ENCODE measurements at regions not wholly inside any gene's neighbourhood (a gene's known extent, or its start where the extent isn't known, plus 50 kb on each side); places are given as distances from the start of the nearest gene placed in this dataset.

- CTCF ChIA-PET: no interaction called here
- BruUV-seq (replicated peaks): no TSS peak
Measured at GRCh38 chr10:10853954-10854353, 163.7 kb upstream of the CELF2 start.

More at GRCh38 chr10:10853954-10854353, 163.7 kb upstream of the CELF2 start:
- ATAC-seq (no peak), DNase-seq (ENCODE audit: low read depth, low spot score) (no peak)
- Histone ChIP-seq H3K36me3 (ENCODE audit: control insufficient read depth in 1 of 2, insufficient read depth in 2 of 2, low read length in 2 of 2) (no peaks in the 10 kb centered on the region), H3K4me1 (ENCODE audit: control insufficient read depth in 1 of 2, insufficient read depth in 2 of 2, low read length in 2 of 2) (no peaks in the 10 kb centered on the region), H3K79me2 (ENCODE audit: insufficient read depth, low read length) (no peaks in the 10 kb centered on the region), H4K20me1 (ENCODE audit: insufficient read depth) (no peaks in the 10 kb centered on the region), H3K9me2 (ENCODE audit: insufficient read depth) (no peaks in the 10 kb centered on the region), H3K27me3 (ENCODE audit: insufficient read depth, low read length) (no peaks in the 10 kb centered on the region), H3K4me3 (replicated peaks in 1 of 2; ENCODE audit: low read depth in 1 of 2, low read length in 2 of 2) (no peak overlapping the region), H3K27ac (ENCODE audit: low read depth, low read length) (no peak overlapping the region), H2AFZ (ENCODE audit: low read depth, low read length, poor library complexity, severe bottlenecking) (no peak overlapping the region), H3K4me2 (ENCODE audit: low read length) (no peak overlapping the region), H3K9me3 (ENCODE audit: control insufficient read depth in 1 of 2, insufficient read depth in 1 of 2, low read depth in 1 of 2, low read length in 2 of 2) (peaks cover 14% of the 10 kb centered on the region in 2 experiments; a peak in 2 of 4 replicates), H3K9ac (ENCODE audit: low read length) (no peak overlapping the region)
- POLR2A ChIA-PET: no interaction called here
- RAD21 ChIA-PET (ENCODE audit: low non-redundant PET in 1 of 2, low total read pairs in 2 of 2, uncharacterized antibody in 2 of 2, unreplicated experiment in 2 of 2): no interaction called here
- TF ChIP-seq REST (IDR thresholded peaks at IDR 0.05; ENCODE audit: low read depth) (no peak), ATF3 (IDR thresholded peaks at IDR 0.05) (no peak), ELF1 (IDR thresholded peaks at IDR 0.05; ENCODE audit: borderline replicate concordance, low read depth) (no peak), EZH2 (IDR thresholded peaks at IDR 0.05) (no peak), POLR2AphosphoS5 (IDR thresholded peaks at IDR 0.05; ENCODE audit: low read depth, low read length) (no peak), YY1 (IDR thresholded peaks at IDR 0.05; ENCODE audit: extremely low read depth, insufficient replicate concordance, low read depth, low read length) (no peak), ZNF274 (IDR thresholded peaks at IDR 0.05; ENCODE audit: low read depth, low read length) (no peak), RAD21 (IDR thresholded peaks at IDR 0.05; ENCODE audit: low read depth) (no peak), TCF7L2 (IDR thresholded peaks at IDR 0.05; ENCODE audit: borderline replicate concordance, extremely low read depth, insufficient read depth, insufficient read length) (no peak), SIN3A (IDR thresholded peaks at IDR 0.05; ENCODE audit: low read depth) (no peak), JUND (IDR thresholded peaks at IDR 0.05) (no peak), CEBPB (IDR thresholded peaks at IDR 0.05; ENCODE audit: low read depth) (no peak), CTCF (IDR thresholded peaks at IDR 0.05 in 2 of 3, conservative IDR thresholded peaks at IDR 0.05 in 1 of 3; ENCODE audit: borderline replicate concordance in 1 of 3, insufficient read depth in 1 of 3, low read depth in 2 of 3, low read length in 2 of 3) (no peak), ZBTB33 (IDR thresholded peaks at IDR 0.05; ENCODE audit: extremely low read depth, insufficient replicate concordance, low read length) (no peak), SRF (IDR thresholded peaks at IDR 0.05; ENCODE audit: low read depth) (no peak), FOSL1 (IDR thresholded peaks at IDR 0.05; ENCODE audit: low read depth) (no peak), ZFX (IDR thresholded peaks at IDR 0.05) (no peak), CBX3 (IDR thresholded peaks at IDR 0.05; ENCODE audit: low read depth) (no peak)
- intact Hi-C loops (cut with micrococcal nuclease): no loop called here

All from HCT116 (cell line).